ENCODE measurements at regions not wholly inside any gene's neighbourhood (a gene's known extent, or its start where the extent isn't known, plus 50 kb on each side); places are given as distances from the start of the nearest gene placed in this dataset.

- H3K27ac ChIP-seq (ENCODE audit: low read depth, low read length) = no peak overlapping the region
- H3K9me3 ChIP-seq (ENCODE audit: control insufficient read depth, insufficient read depth, low read length) = no peaks in the 10 kb centered on the region
- TF ChIP-seq CTCF (IDR thresholded peaks at IDR 0.05; ENCODE audit: low read depth, low read length) = no peak
- no peak overlapping the region for H3K4me3 ChIP-seq (ENCODE audit: low read depth, low read length)
- ChIA-PET CTCF (interaction anchor here (0.9 kb wide), 1 partner anchor 134 kb away, joined by 3 read pairs; no protein-coding TSS in a partner anchor), POLR2A (no interaction called here)
- no peak for DNase-seq (ENCODE audit: low read depth, low spot score)
- no peaks in the 10 kb centered on the region for H3K27me3 ChIP-seq (ENCODE audit: control insufficient read depth, insufficient read depth, low read length)
These were observed 53.5 kb upstream of the ARHGAP21 start for GRCh38 chr10:24777196-24777595.

DNA sequence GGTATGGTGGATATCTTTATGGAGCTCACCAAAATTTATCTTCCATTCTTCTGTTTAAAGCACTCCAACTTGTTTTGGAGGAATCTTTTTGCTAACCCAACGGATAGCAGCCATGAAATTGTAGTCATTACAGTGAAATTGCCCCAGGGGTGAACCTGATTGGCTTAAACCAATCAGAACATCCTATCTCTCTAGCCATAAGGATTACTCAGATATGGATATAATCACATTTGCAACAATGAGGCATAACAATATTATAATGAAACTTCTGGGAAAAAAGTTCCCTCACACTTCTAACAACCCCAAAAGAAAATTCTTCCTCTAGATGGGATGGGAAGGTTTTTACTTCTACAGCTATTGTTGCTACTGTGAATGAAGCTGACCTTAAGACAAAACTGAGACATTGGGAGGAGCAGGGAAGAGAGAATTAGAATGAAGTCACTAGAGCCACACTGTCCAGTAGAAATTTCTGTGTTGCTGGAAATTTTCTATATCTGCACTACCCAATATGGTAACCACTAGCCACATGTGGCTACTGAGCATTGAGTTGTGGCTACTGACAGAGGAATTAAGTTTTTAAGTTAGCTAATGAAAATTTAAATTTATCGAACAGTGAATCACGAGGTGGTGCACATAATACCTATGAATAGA is 50.4 kb upstream of the ARHGAP21 start:
- POLR2A ChIA-PET = no interaction called here

More for the DNA sequence above, 50.4 kb upstream of the ARHGAP21 start:
- Histone ChIP-seq H3K27ac (ENCODE audit: low read depth, low read length) (no peak overlapping the region), H3K9me3 (ENCODE audit: control insufficient read depth, insufficient read depth, low read length) (no peaks in the 10 kb centered on the region), H3K27me3 (ENCODE audit: control insufficient read depth, insufficient read depth, low read length) (no peaks in the 10 kb centered on the region), H3K4me3 (ENCODE audit: low read depth, low read length) (no peak overlapping the region)
- TF ChIP-seq CTCF (IDR thresholded peaks at IDR 0.05; ENCODE audit: low read depth, low read length) = no peak
- DNase-seq (ENCODE audit: low read depth, low spot score) = no peak
- CTCF ChIA-PET = no interaction called here
